Mesodermal cell (in vitro differentiated cells): ENCODE measurements at regions not wholly inside any gene's neighbourhood (a gene's known extent, or its start where the extent isn't known, plus 50 kb on each side); places are given as distances from the start of the nearest gene placed in this dataset.
"Not testable (repeated sequence)": the region's sequence is repeated elsewhere in the genome, so short reads cannot be mapped to it uniquely, and the experiment has no call there.

Experiments used
- H3K27ac ChIP-seq: 2 replicates; pipeline ENCODE4 v1.7.0; 2013; ENCODE audit warnings: mild to moderate bottlenecking, low read depth, low read length, moderate library complexity; ENCODE audit not compliant: severe bottlenecking
- H3K36me3 ChIP-seq: 2 replicates; pipeline ENCODE4 v1.7.1; 2013; ENCODE audit warnings: mild to moderate bottlenecking, low read length, moderate library complexity; ENCODE audit not compliant: control insufficient read depth, insufficient read depth
- H3K4me1 ChIP-seq: one replicate; pipeline ENCODE4 v1.7.1; 2013; ENCODE audit warnings: mild to moderate bottlenecking, low read length; ENCODE audit not compliant: insufficient read depth, control insufficient read depth, poor library complexity, severe bottlenecking
- H3K4me3 ChIP-seq: 2 replicates; pipeline ENCODE4 v1.7.0; 2013; ENCODE audit warnings: low read length, control low read depth, mild to moderate bottlenecking; ENCODE audit not compliant: insufficient read depth, poor library complexity, severe bottlenecking; ENCODE audit errors: extremely low read depth
- H3K9me3 ChIP-seq: 2 replicates; pipeline ENCODE4 v1.7.1; 2013; ENCODE audit warnings: mild to moderate bottlenecking, low read length, moderate library complexity; ENCODE audit not compliant: control insufficient read depth
- WGBS, 2 experiments: methylation state at CpG; one replicate each; pipeline ENCODE4 v1.1.5; 2013; ENCODE audit warnings: missing lambda C conversion rate in 2 of 2; ENCODE audit not compliant: insufficient coverage in 2 of 2; 5-methylcytosine and 5-hydroxymethylcytosine counted together

DNA sequence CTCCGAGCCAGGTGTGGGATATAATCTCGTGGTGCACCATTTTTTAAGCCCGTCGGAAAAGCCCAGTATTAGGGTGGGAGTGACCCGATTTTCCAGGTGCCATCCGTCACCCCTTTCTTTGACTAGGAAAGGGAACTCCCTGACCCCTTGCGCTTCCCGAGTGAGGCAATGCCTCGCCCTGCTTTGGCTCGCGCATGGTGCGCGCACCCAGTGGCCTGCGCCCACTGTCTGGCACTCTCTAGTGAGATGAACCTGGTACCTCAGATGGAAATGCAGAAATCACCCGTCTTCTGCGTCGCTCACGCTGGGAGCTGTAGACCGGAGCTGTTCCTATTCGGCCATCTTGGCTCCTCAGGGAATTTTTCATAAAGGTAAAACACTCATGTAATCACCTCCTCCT is 63.9 kb downstream of the RWDD3 start:
- H3K36me3 ChIP-seq, H3K4me1 ChIP-seq: not testable (repeated sequence)
- 96 to 98% methylated on average over 7 to 12 of the region's 20 CpGs for WGBS, 2 experiments

GRCh38 chr1:95301091-95301490 is 67.1 kb downstream of the RWDD3 start:
- Histone ChIP-seq H3K4me3 (no peak overlapping the region), H3K4me1 (no peaks in the 10 kb centered on the region), H3K27ac (no peak overlapping the region), H3K9me3 (no peaks in the 10 kb centered on the region), H3K36me3 (no peaks in the 10 kb centered on the region)

More for the DNA sequence above, 63.9 kb downstream of the RWDD3 start:
- not testable (repeated sequence) for H3K27ac ChIP-seq, H3K9me3 ChIP-seq, H3K4me3 ChIP-seq

DNA sequence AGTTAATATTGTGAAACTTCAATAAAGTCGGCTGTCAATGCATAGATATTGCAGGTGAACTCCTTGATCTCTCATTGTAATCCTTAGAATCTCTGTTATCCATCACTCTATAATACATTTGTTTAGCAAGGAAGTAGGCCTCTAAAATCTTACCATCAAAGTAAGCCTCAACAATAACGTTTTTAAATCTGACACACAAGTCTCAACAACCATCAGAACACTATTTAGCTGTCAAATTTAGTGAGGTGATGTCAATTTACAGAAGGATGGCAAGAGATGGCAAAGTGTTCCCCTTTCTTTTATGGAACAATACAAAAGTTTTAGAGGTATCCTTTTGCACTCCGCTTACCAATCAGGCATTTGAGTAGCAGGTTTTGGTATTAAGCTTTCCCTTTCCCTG is 67.6 kb downstream of the RWDD3 start:
- Histone ChIP-seq H3K36me3 (no peaks in the 10 kb centered on the region), H3K27ac (no peak overlapping the region), H3K4me1 (no peaks in the 10 kb centered on the region), H3K4me3 (no peak overlapping the region), H3K9me3 (no peaks in the 10 kb centered on the region)
- WGBS, 2 experiments: 100% methylated on average over 1 of the region's 3 CpGs

DNA sequence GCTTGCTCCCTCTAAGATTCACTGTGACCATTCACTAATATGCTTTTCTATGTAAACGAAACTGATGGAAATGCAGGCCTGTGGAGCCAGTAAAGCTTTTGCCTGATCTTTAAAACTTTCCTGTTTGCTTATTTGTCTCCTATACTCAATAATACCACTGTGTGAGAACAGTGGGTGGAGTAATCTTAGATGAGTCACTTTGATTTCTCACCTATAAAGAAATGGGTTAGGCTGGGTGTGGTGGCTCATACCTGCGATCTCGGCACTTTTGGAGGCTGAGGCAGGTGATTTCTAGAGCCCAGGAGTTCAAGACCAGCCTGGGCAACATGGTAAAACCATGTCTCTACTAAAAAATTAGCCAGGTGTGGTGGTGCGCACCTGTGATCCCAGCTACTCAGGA is 70.8 kb downstream of the RWDD3 start:
- H3K4me3 ChIP-seq: no peak overlapping the region
- no peaks in the 10 kb centered on the region for H3K36me3 ChIP-seq
- H3K9me3 ChIP-seq: no peaks in the 10 kb centered on the region
- H3K4me1 ChIP-seq: peaks cover 8% of the 10 kb centered on the region
- WGBS, 2 experiments: 92 to 100% methylated on average over 2 to 3 of the region's 4 CpGs
- H3K27ac ChIP-seq: no peak overlapping the region

DNA sequence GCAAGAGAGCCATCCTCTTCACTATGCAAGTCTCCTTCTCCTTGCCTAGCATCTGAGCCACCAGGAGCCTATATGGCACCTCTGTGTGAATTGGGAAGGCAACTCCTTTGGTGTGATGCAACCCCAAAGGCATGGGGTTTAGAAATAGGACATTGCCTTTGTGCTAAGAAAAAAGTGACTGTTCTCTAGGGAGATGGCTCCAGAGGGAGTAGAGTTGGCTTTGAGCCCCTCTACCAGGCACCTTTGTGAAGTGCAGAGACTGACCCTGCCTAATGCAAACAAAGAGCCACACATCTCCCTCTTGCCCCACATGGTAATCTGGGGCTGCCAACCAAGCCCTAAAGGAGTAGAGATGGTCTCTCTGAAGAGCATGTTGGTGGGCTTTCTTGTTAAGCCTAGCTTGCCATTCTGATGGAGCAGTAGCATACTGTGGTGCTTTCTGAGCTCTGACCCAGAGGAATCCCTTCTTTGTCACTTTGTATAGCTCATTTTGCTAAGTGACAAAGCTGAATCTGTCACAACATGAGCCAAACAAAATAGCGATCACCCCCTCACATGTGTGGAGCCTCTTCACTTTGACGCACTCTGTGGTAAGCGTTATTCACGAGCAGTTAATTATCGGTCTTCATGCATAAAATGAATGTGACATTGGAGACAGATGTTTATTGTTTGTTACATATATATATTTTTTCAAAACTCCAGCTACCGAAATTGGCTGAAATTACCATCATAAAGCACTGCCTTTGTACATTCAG is 74.4 kb downstream of the RWDD3 start:
- no peak overlapping the region for H3K4me3 ChIP-seq
- H3K9me3 ChIP-seq: no peaks in the 10 kb centered on the region
- H3K36me3 ChIP-seq: no peaks in the 10 kb centered on the region
- peaks cover 18% of the 10 kb centered on the region for H3K4me1 ChIP-seq
- WGBS, 2 experiments: 58% methylated on average over 2 of the region's 6 CpGs; no CpG with 5 or more reads in 1 of the 2 experiments
- H3K27ac ChIP-seq: no peak overlapping the region

GRCh38 chr1:95309031-95309471 is 75.0 kb downstream of the RWDD3 start:
- Histone ChIP-seq H3K27ac (no peak overlapping the region), H3K4me3 (no peak overlapping the region), H3K4me1 (peaks cover 18% of the 10 kb centered on the region), H3K9me3 (no peaks in the 10 kb centered on the region), H3K36me3 (no peaks in the 10 kb centered on the region)
- WGBS, 2 experiments: 33 to 43% methylated on average over 1 of the region's 2 CpGs

- no peaks in the 10 kb centered on the region for H3K9me3 ChIP-seq
- H3K4me3 ChIP-seq: no peak overlapping the region
- peaks cover 18% of the 10 kb centered on the region for H3K4me1 ChIP-seq
- peak overlapping the region; percentile 36 for H3K27ac ChIP-seq
- H3K36me3 ChIP-seq: no peaks in the 10 kb centered on the region
- 72 to 78% methylated on average over 6 to 7 of the region's 7 CpGs for WGBS, 2 experiments
Measured at GRCh38 chr1:95311014-95311413, 77.0 kb downstream of the RWDD3 start.

GRCh38 chr1:95311762-95312161 is 77.8 kb downstream of the RWDD3 start:
- Histone ChIP-seq H3K36me3 (no peaks in the 10 kb centered on the region), H3K4me1 (peaks cover 18% of the 10 kb centered on the region), H3K27ac (peak overlapping the region; percentile 36), H3K4me3 (no peak overlapping the region), H3K9me3 (no peaks in the 10 kb centered on the region)
- no CpG with 5 or more reads among the region's 2 CpGs for WGBS, 2 experiments

GRCh38 chr1:95312181-95312580 is 78.2 kb downstream of the RWDD3 start:
- no peak overlapping the region for H3K27ac ChIP-seq
- no peak overlapping the region for H3K4me3 ChIP-seq
- no CpG with 5 or more reads among the region's 2 CpGs for WGBS, 2 experiments
- peaks cover 17% of the 10 kb centered on the region for H3K4me1 ChIP-seq
- H3K36me3 ChIP-seq: no peaks in the 10 kb centered on the region
- H3K9me3 ChIP-seq: no peaks in the 10 kb centered on the region

- Histone ChIP-seq H3K4me1 (peaks cover 10% of the 10 kb centered on the region), H3K9me3 (no peaks in the 10 kb centered on the region), H3K36me3 (no peaks in the 10 kb centered on the region), H3K4me3 (no peak overlapping the region), H3K27ac (no peak overlapping the region)
- 80% methylated on average over 1 of the region's 3 CpGs; no CpG with 5 or more reads in 1 of the 2 experiments for WGBS, 2 experiments
Measured at GRCh38 chr1:95313527-95313926, 79.5 kb downstream of the RWDD3 start.

- Histone ChIP-seq H3K9me3 (no peaks in the 10 kb centered on the region), H3K27ac (peak overlapping the region; percentile 25), H3K4me1 (peaks cover 14% of the 10 kb centered on the region), H3K36me3 (no peaks in the 10 kb centered on the region), H3K4me3 (no peak overlapping the region)
- no CpG with 5 or more reads among the region's 3 CpGs for whole genome bisulfite sequencing, 2 experiments
Measured at GRCh38 chr1:95321531-95321930, 87.5 kb downstream of the RWDD3 start.
